Globus pallidus (tissue), 1 donor: ENCODE measurements at regions not wholly inside any gene's neighbourhood (a gene's known extent, or its start where the extent isn't known, plus 50 kb on each side); places are given as distances from the start of the nearest gene placed in this dataset.
"Not testable (repeated sequence)": the region's sequence is repeated elsewhere in the genome, so short reads cannot be mapped to it uniquely, and the experiment has no call there.

Experiments
- DNase-seq: peaks from one replicate; pipeline ENCODE4 v3.0.0-alpha.2; 2015; ENCODE audit warnings: low spot score

DNA sequence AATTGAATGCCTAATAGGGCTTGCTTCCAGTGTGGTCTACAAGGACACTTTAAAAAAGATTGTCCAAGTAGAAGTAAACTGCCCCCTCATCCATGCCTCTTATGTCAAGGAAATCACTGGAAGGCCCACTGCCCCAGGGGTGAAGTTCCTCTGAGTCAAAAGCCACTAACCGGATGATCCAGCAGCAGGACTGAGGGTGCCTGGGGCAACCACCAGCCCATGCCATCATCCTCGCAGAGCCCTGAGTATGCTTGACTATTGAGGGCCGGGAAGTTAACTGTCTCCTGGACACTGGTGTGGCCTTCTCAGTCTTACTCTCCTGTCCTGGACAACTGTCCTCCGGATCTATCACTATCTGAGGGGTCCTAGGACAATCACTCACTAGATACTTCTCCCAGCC lies 411.5 kb downstream of the TENT5A start:
- DNase-seq: no peak

DNA sequence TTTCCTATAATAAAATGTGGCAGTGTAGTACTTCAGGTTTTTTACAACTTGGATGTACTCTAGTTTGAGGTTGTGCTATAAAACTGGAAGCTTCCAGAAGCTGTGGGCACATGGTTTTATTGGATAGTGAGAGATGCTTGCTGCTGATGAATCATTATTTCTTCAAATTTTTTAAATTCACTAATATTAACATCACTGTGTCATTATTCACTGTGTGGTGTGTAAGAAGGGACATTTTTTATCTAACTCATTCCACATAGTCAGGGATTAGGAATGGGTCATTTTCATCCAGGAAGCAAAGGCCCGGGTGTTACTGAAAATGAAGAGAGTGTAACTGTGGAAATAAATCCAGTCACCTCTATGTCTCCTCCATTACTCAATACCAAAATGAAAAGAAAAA lies 421.0 kb downstream of the TENT5A start:
- DNase-seq: no peak

DNA sequence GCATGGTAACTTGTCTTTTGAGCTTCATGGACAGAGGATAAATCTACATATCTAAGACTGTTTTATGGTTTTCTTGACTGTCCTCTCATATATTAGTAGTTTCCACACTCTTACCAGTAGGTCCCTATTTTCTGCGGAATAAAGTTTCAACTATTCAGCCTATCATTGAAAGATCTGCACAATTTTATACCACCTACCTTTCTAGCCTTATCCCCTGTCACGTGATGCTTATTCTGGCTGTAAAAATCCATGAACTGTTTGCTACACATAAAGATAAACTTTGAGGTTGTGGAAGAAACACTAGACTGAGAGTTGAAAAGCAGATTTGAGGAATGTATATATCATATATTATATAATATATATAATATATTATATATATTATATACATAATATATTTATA lies 423.8 kb downstream of the TENT5A start:
- DNase-seq: no peak

DNA sequence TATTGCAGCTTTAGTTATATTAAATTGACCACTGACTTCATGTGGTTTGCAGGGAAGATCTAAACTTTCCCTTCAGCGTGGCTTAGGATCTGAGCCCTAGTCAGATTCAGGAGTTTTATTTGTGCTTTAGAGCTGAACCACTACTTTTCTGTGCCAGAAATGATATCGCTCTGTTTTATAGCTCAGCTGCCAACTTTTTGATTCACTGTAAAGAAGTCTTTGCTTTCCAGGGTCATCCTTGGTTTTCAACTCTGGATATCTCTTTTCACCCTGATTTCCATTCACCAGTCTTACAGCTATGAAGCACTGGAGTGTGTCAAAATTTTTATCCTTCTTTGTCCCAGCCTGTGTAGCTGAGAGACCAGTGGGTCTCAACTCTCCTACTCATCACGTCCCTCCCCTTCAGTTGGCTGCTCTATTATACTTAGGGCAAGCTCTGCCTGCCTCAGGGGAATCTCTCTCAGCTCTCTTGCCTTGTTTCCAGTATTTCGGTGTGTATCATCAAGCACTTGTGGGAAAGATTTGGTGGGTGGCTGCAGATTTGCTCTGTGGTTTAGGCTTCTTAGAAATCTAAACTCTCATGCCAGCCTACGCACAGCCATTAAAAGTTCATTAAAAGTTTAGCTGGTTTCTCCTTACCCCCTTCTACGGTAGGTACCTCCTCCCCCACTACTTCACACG lies 425.5 kb downstream of the TENT5A start:
- no peak for DNase-seq

DNA sequence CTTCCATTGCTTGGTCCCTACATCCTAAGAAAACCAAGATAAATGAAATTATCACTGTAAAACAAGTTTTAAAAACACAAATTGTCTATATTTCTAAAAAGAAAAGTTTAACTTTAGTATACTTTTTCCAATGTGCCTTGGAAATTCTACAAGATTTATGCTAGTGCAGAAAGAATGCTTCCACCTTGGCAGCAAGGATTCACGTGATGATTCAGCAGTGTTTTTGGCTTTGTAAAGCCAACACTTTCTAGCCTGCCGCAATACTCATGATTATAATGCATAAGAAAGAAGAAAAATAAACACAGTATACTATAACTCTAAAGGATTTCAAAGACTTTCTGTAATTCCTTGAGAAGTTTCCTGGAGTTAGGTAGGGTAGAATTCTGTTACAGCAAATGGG lies 442.7 kb downstream of the TENT5A start:
- no peak for DNase-seq

DNA sequence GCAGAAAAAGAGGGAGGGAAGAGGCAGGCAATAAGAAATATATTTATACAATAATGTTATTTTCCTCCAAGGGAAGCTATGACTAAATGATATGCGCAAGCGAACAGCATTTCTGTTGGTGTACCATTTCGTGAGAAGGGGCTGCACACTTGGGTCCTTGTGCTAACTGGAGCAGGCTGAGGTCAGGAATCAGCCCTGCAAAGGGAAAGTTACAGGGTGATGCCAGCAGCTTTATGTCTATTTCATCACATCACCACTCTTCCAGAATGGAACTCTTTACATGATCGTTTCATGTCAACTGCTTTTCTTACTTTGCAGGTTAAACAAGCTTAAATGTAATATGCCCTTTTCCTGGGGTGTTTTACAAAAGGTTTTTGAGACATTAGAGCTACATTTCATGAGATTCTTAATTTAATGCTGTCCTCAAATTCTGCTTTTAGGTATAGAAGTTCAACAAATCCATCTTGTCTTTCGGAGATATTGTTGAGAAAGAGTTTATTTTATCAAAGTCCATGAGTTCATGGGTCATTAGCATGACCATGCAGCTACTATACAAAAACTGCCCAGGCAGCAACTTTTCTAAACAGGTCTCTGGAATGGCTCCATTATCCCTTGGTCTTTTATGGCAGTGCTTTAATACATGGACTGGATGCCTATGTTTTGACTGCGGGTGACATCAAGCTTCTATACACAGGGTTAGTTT lies 443.8 kb downstream of the TENT5A start:
- DNase-seq: no peak

DNA sequence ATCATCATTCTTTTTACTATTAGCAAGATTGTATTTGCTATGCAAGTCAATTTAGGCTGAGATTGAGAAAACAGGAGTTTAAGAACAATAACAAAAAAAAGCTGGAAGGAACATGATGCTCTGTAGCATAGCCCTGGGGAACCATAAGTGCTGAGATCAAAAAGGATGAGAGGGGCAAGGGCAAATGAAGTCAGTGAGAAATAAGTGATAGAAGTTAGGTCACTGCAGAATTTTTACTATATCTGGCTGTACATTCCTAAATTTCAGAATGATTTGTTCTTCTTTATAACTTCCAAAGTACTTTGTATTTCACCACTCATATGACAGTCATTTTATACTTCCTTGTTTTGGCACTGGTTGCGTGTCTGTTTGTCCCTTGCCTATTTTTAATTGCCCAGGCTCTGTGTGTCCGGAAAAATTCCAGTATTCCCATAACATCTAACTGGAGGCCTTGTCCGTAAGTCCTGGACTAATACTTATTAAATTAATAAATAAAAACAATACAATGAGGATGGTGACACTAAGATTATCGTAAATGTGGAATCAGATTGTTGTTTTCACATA lies 444.7 kb downstream of the TENT5A start:
- no peak for DNase-seq

DNA sequence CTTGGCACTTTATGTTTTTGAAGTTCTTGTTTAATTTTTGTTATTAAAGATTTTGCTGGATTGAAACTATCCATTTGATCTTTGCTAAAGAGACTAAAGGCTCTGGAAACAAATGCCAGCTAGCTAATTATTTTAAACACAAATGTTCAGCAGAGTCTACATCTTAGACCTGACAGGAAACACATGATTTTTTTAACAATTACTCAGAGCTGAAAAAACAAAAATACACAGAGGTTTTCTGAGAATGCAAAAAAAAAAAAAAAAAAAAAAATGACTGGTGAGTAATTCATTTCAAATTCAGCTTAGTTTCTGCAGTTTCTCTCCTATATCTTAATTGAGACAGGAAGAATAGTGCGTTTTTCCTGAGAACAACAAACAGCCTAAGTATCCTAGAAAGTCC lies 448.0 kb downstream of the TENT5A start:
- no peak for DNase-seq

DNA sequence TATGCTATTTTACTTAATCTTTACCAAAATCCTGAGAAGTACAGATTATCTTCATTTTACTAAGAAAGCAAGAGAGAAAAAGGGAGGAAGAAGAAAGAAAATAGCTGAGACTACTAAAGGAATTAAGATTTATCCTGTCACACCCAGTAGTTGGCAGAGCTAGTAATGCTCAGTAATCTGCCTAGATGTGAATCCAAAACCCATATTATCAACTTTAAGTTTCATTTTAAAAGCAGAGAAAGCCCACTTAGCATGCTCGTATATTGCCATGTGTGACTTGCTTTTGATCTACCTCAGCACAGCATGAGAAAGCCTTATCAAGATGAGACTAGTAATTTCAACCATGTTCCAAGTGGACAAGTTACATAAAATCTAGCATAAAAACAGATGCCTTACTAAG lies 451.5 kb downstream of the TENT5A start:
- DNase-seq: no peak

DNA sequence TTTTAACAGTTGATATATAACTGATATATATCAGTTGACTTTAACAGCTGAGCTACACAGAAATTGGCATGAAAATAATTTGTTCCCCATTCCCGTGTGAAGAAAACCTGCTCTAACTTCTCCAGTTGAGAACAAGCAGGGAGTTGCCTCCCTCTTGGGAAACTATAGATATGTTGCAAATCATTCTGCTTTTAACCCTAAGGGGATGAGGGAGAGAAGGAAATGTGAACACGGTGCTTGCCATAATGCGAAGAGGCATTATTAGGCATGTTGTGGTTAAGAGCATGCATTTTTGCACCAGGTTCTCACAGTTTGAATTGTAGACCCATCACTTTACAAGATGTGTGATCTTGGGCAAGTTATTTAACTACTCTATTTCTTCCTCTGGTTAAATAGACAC lies 453.7 kb downstream of the TENT5A start:
- DNase-seq: no peak

DNA sequence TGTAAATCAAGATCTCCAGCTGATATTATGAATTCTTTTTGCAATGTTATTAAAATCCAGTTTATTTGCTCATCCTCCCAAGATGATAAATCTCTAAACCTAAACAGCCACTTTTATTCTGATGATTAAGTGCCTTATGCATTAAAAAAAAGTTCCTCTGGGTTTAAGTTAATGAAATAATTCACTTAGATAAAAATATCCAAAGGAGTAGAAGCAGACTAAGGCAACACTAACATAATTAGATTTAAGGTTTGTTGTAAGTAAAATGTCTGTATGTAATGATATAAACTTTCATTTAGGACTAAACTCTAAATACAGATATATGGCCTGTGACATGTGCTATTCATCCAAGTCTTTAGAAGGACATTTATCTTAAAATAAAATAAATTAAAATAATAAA lies 457.2 kb downstream of the TENT5A start:
- DNase-seq: no peak

DNA sequence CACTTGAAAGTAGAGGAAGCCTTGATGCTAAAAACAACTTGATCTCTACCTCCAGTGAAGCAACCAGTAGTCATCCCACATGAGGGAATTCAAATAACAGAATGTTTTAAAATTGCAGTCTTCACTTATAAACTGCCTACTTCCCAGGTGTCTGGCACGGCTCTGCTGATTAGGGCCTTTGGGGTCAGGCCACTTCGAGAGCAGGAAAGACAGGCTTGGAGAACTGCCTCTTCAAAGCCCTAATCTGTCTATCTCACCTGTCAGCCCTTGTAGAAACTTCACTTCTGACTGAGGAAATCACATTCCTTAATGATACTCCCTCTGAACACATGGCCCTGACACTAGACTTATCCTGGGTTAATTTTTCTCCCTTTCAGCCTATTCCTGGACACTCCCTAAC lies 458.6 kb downstream of the TENT5A start:
- no peak for DNase-seq

DNA sequence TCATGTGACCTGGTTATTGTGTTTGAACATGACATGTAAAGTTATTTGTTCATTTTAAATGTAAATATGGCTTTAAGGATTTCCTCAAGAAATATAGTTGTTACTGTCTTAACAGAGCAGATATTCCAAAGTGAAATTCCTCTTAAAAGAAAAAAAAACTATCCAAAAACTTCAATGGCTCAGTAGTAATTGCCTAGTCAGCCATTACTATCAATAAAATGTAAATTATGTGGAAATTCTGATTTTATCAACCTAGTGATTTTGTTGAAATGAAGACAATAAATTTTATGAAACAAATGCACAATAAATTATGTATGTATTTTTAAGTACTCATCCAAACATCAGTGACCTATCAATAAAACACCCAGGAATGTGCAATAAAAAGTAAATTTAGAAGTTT lies 463.3 kb downstream of the TENT5A start:
- no peak for DNase-seq

DNA sequence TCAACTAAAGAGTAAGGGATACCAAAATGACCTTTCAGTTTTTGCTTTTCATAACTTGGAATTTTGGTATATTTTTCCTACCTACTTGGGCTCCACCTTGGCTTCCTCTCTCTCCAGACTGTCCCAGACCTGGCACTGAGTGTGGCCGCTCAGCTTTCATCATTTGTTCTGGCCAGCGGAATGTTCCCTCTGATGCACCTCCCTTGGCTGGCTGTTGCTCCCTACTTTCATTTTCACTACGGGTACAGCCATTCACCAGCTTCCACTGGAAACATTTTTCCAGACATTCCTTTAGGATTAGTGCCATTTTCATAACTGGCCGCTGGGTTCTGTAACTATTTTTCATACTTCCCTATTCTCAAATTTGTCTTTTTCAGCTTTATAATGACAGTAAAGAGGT lies 487.4 kb downstream of the TENT5A start:
- no peak for DNase-seq

DNA sequence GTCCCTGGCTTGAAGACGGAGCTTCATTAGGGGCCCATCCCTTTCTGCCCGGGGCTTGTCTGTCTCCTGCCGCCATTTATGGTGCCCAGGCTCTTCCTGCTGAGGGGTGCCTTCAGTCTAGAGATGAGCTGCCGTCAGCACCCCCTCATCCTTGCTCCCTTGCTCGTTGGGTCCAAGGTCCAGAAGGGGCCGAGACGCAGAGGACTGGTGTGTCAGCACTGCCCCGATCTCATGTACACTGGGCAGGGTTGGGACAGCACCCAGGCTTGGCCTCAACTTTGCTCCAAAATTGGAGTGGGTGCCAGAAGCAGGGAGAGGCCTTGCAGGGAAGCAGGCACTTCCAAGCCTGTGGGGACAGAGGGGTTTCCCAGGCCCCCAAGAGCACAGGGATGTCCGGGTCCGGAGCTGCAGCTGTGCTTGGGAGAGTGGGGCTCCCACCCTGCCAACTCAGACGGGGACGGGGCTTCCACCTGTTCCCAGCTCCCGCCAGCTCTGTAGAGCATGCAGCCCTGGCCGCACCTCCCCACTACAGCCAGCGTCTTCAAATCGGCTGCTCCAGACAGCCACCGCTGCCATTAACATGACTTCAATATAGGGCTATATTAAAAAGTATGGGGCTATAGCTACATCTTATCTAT lies 488.8 kb downstream of the TENT5A start:
- no peak for DNase-seq

DNA sequence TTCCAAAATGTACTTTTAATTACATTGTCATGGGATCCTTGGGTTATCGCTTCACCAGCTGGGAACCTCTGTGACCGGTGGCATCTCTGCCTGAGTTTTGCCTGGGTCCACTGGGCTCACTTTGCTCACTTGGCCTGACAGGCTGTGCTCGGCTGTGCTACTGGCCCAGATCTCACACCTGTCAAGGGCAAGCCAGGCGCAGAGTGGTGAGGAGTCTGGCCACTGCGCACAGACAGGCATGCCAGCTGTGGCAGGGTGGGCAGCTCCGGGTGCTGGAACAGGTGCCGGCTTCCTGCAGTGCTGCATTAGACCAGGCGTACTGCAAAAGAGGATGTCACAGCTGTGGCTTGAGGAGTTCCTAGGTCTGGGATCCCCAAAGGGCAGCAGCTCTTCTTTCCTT lies 489.8 kb downstream of the TENT5A start:
- DNase-seq: no peak

DNA sequence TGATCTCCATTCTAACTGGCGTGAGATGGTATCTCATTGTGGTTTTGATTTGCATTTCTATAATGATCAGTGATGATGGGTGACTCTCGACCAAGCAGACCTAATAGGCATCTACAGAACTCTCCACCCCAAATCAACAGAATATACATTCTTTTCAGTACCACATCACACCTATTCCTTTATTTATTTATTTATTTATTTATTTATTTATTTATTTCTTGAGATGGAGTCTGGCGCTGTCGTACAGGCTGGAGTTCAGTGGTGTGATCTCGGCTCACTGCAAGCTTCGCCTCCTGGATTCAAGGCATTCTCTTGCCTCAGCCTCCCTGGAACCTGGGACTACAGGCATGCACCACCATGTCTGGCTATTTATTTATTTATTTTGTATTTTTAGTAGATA lies 496.3 kb downstream of the TENT5A start:
- DNase-seq: not testable (repeated sequence)

DNA sequence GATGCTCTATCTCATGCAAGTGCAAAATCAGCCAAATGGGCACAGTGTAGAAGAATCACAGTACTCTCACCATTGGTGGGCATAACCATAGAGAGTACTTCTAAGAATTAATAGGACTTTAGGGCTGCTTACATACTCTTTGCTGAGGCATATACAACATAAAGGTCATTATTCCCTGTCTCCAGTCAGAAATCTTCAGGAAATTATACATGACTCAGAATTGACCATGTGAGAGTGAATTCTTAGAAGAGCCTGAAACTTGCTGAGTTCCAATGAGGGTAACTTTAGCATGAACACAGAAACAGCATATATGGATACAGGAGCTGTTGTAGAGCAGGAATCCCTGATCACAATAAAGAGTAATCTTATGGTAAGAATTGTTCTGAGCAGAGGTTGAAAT lies 498.7 kb downstream of the TENT5A start:
- DNase-seq: no peak

DNA sequence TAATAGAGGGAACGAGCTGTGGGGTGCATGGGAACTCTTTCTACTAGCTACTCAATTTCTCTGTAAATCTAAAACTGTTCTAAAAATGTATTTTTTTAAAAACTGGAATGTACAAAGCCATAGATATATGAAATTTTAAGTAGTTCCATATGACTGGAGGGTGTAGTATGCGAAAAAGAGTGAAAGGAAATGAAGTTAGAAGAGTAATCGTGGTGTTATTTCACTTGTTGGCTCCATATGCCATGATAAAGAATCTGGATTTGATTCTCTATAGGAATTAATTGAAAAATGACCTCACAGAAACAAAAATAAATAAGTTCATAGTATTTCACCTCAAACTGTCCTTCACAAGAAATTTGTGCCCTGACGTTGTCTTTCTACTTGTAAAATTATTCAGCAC lies 500.2 kb downstream of the TENT5A start:
- DNase-seq: no peak

DNA sequence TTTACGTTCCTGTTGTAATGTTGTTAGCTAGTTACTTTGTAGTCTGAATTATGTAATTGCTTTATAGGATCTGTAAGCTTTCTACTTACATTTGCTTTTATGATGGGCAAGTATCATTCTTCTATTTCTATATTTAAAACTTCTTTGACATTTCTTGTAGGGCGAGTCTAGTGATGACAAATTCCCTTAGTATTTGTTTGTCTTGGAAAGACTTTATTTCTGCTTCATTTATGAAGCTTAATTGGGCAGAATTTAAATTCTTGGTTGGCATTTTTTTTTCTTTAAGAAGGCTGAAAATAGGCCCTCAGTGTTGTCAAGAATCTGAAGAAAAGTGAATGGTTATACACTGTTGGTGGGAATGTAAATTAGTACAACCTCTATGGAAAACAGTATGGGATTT lies 506.3 kb downstream of the TENT5A start:
- no peak for DNase-seq

DNA sequence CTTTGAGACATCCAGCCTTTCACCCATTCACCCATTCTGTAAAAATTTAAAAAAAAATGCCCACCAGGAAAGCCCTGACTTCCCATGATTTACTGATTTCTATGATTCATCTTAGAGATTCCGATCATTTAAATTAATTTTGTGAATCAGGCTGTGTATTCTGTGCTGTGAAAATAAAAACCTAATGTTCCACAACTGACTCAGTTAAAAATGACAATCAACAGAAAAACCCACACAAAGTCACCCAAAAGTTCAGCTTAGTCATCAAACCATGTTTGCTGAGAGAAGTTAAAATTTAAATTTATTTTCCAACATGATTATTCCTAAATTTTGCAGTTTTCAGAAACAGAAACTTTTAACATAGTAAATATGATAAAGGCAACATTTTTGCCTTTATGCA lies 509.9 kb downstream of the TENT5A start:
- DNase-seq: no peak

DNA sequence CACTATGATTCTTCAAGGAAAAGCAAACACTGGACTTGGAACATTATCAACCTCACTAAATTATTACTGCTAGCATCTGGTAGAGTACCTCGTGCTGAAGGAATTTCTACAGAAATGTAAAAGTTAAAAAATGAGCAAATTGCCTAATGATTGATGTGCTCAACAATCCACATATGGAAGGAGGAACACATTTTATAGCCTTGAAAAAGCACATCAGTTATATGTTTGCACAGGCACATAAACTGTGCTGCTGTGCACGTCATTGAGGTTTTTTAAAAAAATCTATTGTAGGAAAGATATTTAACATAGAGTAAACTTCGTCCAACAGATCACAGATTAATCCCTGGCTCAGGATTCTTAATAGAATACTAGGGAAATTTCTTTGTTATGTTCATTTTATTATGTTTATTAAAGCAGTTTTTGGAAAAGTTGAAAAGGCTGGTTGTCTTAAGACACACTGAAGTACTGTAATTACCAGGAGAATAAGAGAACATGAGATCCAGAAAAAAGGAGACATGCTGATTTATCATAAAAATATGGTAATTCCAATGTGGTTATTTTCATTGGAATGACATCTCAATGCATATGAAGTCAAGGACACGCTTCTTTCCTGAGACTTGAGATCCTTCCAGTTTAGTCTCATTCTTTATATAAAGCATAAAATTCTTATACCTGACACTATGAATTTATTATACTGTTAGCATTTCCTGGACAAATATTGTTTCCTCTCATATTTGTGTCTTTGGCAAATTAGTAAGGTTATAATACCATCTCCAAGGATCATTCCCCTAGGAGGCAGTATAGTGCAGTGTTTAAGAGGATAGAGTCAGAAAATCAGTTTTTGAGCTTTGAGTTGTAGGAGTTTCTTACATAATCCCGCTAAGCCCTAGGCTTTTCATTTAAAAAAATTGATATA lies 511.1 kb downstream of the TENT5A start:
- DNase-seq: no peak
